Testis (tissue), 2 donors: ENCODE measurements at regions not wholly inside any gene's neighbourhood (a gene's known extent, or its start where the extent isn't known, plus 50 kb on each side); places are given as distances from the start of the nearest gene placed in this dataset.

Experiments used
- POLR2A ChIP-seq: fragments of 450-650 bp; IDR thresholded peaks from one replicate; pipeline ENCODE4 v1.6.1; 2017; ENCODE audit warnings: antibody characterized with exemption, mild to moderate bottlenecking, moderate library complexity
- TF ChIP-seq, protein P1 (sequence below), 3 experiments: fragments of 450-650 bp in 2 of 3; fragments of 200-600 bp in 1 of 3; sonication (generic) in 1 of 3; IDR thresholded peaks; one replicate each; pipeline ENCODE4 v1.5.1; 2016 to 2019; ENCODE audit warnings: antibody characterized with exemption in 3 of 3, mild to moderate bottlenecking in 2 of 3, moderate library complexity in 1 of 3

DNA sequence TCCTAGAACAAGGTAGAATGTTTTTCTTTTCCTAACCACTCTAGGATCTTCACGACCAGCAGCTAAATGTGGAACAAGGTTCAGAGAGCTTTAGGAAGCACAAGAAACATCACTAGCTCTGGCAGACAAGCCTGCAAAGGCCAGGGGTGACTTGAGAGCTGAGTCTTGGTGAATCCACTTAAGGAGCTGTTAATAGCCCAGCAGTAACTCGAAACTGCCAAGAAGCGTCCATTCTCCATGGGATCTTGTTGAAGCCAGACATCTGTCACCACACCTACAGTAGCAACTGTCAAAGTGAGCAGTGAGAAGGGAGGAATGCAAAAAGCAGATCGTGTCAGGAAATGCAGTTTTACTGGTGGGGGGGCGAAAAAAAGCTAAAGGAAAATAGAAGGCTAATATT, 87.2 kb downstream of the ATPSCKMT start:
- TF ChIP-seq, protein P1, sequence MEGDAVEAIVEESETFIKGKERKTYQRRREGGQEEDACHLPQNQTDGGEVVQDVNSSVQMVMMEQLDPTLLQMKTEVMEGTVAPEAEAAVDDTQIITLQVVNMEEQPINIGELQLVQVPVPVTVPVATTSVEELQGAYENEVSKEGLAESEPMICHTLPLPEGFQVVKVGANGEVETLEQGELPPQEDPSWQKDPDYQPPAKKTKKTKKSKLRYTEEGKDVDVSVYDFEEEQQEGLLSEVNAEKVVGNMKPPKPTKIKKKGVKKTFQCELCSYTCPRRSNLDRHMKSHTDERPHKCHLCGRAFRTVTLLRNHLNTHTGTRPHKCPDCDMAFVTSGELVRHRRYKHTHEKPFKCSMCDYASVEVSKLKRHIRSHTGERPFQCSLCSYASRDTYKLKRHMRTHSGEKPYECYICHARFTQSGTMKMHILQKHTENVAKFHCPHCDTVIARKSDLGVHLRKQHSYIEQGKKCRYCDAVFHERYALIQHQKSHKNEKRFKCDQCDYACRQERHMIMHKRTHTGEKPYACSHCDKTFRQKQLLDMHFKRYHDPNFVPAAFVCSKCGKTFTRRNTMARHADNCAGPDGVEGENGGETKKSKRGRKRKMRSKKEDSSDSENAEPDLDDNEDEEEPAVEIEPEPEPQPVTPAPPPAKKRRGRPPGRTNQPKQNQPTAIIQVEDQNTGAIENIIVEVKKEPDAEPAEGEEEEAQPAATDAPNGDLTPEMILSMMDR (IDR thresholded peaks at IDR 0.05), result no peak
- no peak for TF ChIP-seq POLR2A
